ENCODE measurements at regions not wholly inside any gene's neighbourhood (a gene's known extent, or its start where the extent isn't known, plus 50 kb on each side); places are given as distances from the start of the nearest gene placed in this dataset.

DNA sequence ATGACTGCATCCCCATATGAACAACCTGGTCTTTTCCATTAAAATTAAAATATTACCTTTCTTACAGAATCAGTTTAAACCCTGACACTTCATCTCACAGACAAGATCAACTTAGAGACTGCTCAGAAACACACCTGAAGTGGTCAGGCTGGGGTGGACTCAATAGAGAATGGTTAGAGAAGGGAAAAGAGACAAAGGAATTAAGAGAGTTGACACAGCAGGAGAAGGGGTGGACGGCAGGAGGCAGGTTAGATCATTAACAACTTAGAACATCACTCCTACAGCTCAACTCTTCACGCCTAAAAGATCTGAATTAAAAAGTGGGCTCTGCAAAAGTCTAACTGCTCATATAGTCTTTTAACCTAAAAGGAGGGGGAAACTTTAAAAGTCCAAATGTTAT lies 157.7 kb upstream of the COL1A2 start:
- no peak for DNase-seq (ENCODE audit: low read depth)

GRCh38 chr7:94237417-94237816 lies 157.3 kb upstream of the COL1A2 start:
- no peak for DNase-seq (ENCODE audit: low read depth)

DNA sequence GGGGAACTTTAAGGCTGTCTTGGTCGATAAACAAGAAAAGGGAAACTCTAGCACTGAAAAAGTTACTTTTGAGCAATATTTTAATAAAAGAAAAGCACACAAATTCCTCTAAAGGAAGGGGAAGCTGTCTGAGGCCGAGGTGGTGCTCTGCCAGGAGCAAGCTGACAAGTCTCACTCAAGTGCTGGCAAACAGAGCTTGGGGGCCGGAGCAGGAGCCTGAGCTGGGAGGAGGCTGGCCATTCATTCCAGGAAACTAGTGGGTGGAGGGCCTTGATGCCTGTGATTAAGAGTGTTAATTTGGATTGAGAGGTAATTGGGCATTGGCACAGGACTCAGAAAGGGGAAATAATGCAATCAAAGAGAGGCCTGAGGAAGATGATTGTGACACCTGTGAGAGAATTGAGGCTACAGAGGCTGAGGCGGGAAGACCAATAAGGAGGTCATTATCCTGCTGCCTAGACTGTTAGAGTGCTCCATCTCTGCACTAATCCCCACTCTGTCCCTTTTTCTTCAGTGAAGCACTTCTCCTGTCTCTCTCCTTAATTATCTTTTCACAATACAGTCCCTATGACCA lies 154.9 kb upstream of the COL1A2 start:
- DNase-seq (ENCODE audit: low read depth): no peak

DNA sequence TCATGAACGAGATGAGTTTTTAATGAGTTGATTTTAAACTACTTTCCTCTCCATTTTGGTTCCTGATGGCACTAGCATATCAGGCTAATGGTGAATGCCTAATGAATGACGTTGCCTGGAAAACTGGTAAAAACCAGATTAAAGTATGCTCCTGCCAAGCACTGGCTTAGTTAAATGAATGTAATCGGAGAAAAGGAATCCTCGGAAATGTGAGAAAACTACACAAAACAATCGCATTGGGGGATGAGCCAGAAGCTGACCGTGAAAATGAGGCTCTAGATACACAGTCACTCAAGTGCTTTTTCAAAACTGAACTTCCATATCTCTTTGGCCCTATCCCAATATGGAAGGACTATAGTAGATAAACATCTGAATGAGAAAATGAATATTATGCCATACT lies 153.8 kb upstream of the COL1A2 start:
- DNase-seq (ENCODE audit: low read depth): no peak

- DNase-seq (ENCODE audit: low read depth): no peak
Observed at GRCh38 chr7:94241402-94241925, 153.2 kb upstream of the COL1A2 start.

DNA sequence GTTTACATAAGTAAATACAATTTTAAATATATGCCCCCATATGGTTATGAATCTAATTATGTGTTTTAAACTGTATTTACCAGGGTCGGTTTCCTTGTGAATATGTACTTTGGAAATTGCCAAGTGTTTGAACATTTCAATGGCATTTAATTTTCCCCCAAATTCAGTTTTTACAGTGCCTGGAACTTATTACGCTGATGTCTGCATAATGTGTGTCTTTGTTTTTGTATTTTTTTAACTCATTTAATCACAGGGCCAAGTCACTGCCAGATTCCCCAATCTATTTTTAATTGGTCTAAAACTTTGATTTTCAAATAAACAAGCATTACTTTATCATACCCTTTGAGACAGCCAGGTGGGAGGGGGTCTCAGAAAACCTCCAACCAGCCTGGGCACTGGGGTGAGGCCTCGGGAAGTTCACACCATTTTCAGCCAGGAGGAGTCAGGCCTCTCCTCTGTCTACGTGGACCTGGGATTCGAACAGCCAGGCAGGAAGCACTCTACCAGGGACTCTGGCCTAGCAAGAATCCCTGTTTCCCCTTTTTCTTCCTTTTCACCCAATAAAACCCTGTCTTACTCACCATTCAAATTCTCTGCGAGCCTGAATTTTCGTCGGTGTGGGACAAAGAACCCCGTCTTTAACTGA lies 151.5 kb upstream of the COL1A2 start:
- no peak for DNase-seq (ENCODE audit: low read depth)

- no peak for DNase-seq (ENCODE audit: low read depth)
Observed at GRCh38 chr7:94244760-94245159, 149.9 kb upstream of the COL1A2 start.

DNA sequence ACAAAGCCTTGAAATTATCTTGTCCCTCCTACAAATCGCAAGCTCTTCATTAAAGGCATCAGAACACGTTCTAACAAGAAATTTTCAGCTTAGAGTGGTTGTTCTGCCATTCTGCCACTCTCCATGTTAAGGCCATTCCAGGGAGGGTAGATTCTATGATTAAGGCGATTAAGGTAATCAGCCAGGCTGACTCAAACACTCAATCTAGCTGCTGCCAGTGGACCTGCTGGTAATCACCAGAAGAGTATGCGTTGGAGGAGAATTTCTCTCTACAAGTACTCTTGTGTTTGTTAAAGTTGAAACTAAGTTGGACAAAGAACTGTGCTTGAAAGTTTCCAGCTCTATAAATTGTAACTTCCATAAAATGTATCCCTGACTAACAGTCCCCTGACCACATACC lies 149.2 kb upstream of the COL1A2 start:
- no peak for DNase-seq (ENCODE audit: low read depth)

DNA sequence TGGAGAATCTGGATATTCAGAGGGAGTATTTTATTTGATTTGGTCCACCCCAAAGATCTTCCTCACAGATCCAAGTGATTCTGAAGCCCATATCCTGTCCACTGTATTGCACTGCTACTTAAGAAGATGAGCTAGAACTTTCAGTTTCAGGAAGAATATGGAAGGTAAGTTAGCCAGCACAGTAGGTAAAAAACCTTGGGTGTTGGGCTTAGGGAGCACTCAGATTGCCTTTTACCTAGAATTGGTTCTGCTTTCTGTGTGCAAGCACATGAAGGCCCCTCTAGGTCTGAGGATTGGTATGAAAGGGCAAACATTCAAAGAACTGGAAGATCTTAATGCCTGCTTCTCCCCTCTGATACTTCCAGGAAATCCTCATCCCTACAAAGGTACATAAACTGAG lies 146.7 kb upstream of the COL1A2 start:
- no peak for DNase-seq (ENCODE audit: low read depth)

- no peak for DNase-seq (ENCODE audit: low read depth)
Observed at GRCh38 chr7:94249631-94250030, 145.1 kb upstream of the COL1A2 start.

- DNase-seq (ENCODE audit: low read depth): no peak
Observed at GRCh38 chr7:94250124-94250523, 144.6 kb upstream of the COL1A2 start.

DNA sequence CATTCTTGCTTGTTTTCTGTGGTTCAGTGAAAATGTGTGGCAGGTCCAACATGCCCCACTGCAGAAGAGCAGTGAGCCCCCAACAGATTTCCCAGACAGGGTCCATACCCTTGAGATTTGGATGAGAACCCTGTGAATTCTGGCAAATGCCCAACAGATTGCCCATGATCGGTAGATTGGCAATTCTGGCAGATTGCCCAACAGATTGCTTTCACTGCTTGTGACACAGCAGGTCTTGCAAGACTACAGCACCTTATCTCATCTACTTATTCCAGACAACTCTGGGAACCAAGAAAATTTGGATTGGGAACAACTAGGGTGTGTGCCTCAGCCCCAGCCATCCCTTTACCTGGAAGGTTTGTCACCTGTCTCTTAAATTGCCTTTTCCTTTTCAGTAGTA lies 143.7 kb upstream of the COL1A2 start:
- DNase-seq (ENCODE audit: low read depth): no peak

- no peak for DNase-seq (ENCODE audit: low read depth)
Observed at GRCh38 chr7:94252124-94252523, 142.6 kb upstream of the COL1A2 start.

DNA sequence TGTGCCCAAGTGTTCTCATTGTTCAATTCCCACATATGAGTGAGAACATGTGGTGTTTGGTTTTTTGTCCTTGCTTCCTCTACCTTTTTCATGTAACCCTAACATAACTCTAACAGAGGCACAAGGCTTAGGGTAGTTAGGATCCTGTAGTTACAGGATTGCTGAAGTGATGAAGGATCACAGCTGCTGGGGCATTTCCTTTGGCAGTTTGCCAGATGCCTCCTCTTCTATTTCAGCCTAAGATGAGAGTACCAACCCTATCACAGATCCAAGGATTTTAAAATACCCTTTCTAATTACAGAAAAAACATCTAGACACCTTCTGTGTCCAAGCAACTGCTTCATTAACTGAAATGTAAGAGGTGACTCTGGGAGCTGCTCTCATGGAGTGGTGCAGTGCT lies 141.7 kb upstream of the COL1A2 start:
- no peak for DNase-seq (ENCODE audit: low read depth)

GRCh38 chr7:94253686-94254085 lies 141.0 kb upstream of the COL1A2 start:
- DNase-seq (ENCODE audit: low read depth): no peak

GRCh38 chr7:94258418-94259300 lies 136.0 kb upstream of the COL1A2 start:
- DNase-seq (ENCODE audit: low read depth): no peak

- no peak for DNase-seq (ENCODE audit: low read depth)
Observed at GRCh38 chr7:94261067-94261466, 133.6 kb upstream of the COL1A2 start.

GRCh38 chr7:94264756-94265155 lies 129.9 kb upstream of the COL1A2 start:
- no peak for DNase-seq (ENCODE audit: low read depth)

DNA sequence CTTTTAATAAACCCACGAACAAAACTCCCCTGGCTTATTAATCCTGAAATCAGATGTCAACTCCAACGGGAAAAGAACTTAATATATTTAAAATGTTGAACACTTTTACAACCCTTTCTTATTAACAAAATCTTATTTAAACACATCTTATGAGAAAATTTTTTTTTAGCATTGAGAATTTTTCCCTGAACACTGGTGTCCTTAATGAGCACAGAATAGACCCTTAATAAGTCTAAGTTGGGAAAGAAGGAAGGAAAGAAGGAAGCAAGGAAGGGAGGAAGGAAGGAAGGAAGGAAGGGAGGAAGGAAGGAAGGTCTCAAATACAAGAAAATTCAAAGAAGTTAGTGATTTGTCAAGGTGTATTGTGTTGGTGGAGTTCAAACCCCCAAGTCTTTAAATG lies 129.2 kb upstream of the COL1A2 start:
- no peak for DNase-seq (ENCODE audit: low read depth)

GRCh38 chr7:94266238-94266644 lies 128.5 kb upstream of the COL1A2 start:
- DNase-seq (ENCODE audit: low read depth): no peak

GRCh38 chr7:94270772-94271171 lies 123.9 kb upstream of the COL1A2 start:
- no peak for DNase-seq (ENCODE audit: low read depth)

DNA sequence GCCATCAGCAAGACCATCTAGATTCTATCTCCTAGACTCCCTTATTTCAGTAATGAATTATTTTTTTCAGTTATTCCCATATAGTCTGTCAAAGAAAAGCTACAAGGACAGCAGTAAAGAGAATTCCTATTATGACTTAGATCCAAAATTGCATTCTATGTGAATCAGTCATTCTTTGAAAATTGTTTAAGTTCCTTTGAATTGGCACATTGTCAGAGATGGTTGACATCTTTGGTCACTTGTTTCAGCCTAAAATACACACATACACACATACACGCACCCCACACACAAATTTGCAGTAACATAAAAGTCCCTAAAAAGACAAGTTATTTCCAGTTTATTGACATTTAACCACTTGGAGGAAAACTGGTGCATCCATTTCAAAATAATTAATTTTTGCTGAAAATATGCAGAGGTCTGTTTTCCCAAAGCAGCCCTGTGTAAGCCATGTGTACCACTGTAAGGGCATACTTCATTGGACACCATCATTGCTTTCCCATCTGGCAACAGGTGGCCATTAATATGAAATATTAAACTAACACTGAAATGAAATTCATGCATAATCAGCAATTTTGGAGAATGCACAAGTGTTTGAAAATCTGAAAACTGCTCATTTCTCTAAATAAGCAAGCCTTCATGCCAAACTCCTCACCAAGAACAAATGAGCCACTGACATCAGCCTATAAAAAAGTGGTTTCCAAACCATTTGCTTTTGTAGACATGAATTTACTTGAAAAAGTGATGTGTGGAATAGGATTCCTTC lies 121.7 kb upstream of the COL1A2 start:
- no peak for DNase-seq (ENCODE audit: low read depth)
